ENCODE measurements at regions not wholly inside any gene's neighbourhood (a gene's known extent, or its start where the extent isn't known, plus 50 kb on each side); places are given as distances from the start of the nearest gene placed in this dataset.

GRCh38 chr1:60265560-60266535 is 192.3 kb upstream of the C1orf87 start:
- H3K4me3 ChIP-seq, result no peak overlapping the region
- no peaks in the 10 kb centered on the region for H3K36me3 ChIP-seq
- H3K9me3 ChIP-seq, result peaks cover 0 to 5% (median 0%) of the 10 kb centered on the region in 12 donors
- DNase-seq (no peak), ATAC-seq (no peak)
- TF ChIP-seq CTCF (IDR thresholded peaks at IDR 0.05) (no peak), POLR2A (IDR thresholded peaks at IDR 0.05) (no peak)
- H3K4me1 ChIP-seq, result no peaks in the 10 kb centered on the region
- WGBS, 4 donors, result 56 to 65% (median 58%) methylated on average over 3 of the region's 3 CpGs
- intact Hi-C loops (cut with DNase I), result no loop called here
- H3K27ac ChIP-seq, result no peak overlapping the region
- no peaks in the 10 kb centered on the region for H3K27me3 ChIP-seq

- no peaks in the 10 kb centered on the region for H3K36me3 ChIP-seq
- H3K27ac ChIP-seq, result no peak overlapping the region
- WGBS, 4 donors, result 55 to 75% (median 71%) methylated on average over 2 of the region's 2 CpGs
- no peak for TF ChIP-seq POLR2A (IDR thresholded peaks at IDR 0.05)
- DNase-seq (no peak), ATAC-seq (no peak)
- no peak overlapping the region for H3K4me3 ChIP-seq
- no peaks in the 10 kb centered on the region for H3K4me1 ChIP-seq
- H3K9me3 ChIP-seq, result no peaks in the 10 kb centered on the region
- no peaks in the 10 kb centered on the region for H3K27me3 ChIP-seq
- intact Hi-C loops (cut with DNase I), result no loop called here
Measured at GRCh38 chr1:60262701-60263100, 189.1 kb upstream of the C1orf87 start.

- Histone ChIP-seq H3K27ac (no peak overlapping the region), H3K4me1 (no peaks in the 10 kb centered on the region), H3K27me3 (no peaks in the 10 kb centered on the region), H3K36me3 (no peaks in the 10 kb centered on the region), H3K4me3 (no peak overlapping the region), H3K9me3 (no peaks in the 10 kb centered on the region)
- DNase-seq (no peak), ATAC-seq (no peak)
- intact Hi-C loops (cut with DNase I), result no loop called here
- TF ChIP-seq POLR2A (IDR thresholded peaks at IDR 0.05) (no peak), CTCF (IDR thresholded peaks at IDR 0.05) (no peak)
Measured at GRCh38 chr1:60257531-60257930, 184.0 kb upstream of the C1orf87 start.

GRCh38 chr1:60255565-60255964 is 182.0 kb upstream of the C1orf87 start:
- no peaks in the 10 kb centered on the region for H3K36me3 ChIP-seq
- no peak for ATAC-seq
- no peak overlapping the region for H3K27ac ChIP-seq
- intact Hi-C loops (cut with DNase I), result no loop called here
- WGBS, 4 donors, result 83 to 89% (median 86%) methylated on average over 1 of the region's 1 CpG
- no peak for DNase-seq
- no peak overlapping the region for H3K4me3 ChIP-seq
- no peaks in the 10 kb centered on the region for H3K4me1 ChIP-seq
- H3K27me3 ChIP-seq, result no peaks in the 10 kb centered on the region
- H3K9me3 ChIP-seq, result no peaks in the 10 kb centered on the region
- TF ChIP-seq POLR2A (IDR thresholded peaks at IDR 0.05) (no peak), CTCF (IDR thresholded peaks at IDR 0.05) (no peak)
